ENCODE measurements at regions not wholly inside any gene's neighbourhood (a gene's known extent, or its start where the extent isn't known, plus 50 kb on each side); places are given as distances from the start of the nearest gene placed in this dataset.

- TF ChIP-seq, protein P1, sequence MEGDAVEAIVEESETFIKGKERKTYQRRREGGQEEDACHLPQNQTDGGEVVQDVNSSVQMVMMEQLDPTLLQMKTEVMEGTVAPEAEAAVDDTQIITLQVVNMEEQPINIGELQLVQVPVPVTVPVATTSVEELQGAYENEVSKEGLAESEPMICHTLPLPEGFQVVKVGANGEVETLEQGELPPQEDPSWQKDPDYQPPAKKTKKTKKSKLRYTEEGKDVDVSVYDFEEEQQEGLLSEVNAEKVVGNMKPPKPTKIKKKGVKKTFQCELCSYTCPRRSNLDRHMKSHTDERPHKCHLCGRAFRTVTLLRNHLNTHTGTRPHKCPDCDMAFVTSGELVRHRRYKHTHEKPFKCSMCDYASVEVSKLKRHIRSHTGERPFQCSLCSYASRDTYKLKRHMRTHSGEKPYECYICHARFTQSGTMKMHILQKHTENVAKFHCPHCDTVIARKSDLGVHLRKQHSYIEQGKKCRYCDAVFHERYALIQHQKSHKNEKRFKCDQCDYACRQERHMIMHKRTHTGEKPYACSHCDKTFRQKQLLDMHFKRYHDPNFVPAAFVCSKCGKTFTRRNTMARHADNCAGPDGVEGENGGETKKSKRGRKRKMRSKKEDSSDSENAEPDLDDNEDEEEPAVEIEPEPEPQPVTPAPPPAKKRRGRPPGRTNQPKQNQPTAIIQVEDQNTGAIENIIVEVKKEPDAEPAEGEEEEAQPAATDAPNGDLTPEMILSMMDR (IDR thresholded peaks at IDR 0.05; ENCODE audit: insufficient read depth, low read length, poor library complexity, severe bottlenecking) = no peak
- no peak for TF ChIP-seq EZH2phosphoT487 (conservative IDR thresholded peaks at IDR 0.05; ENCODE audit: low read length)
Measured at GRCh38 chr21:22585558-22585957, 1587.3 kb downstream of the NCAM2 start.
